H9 (cell line): ENCODE measurements at regions not wholly inside any gene's neighbourhood (a gene's known extent, or its start where the extent isn't known, plus 50 kb on each side); places are given as distances from the start of the nearest gene placed in this dataset.

Experiments
- DNase-seq: peaks from one replicate; pipeline ENCODE4 v3.0.0-alpha.2; 2017
- H2AFZ ChIP-seq: one replicate; pipeline ENCODE4 v1.6.1; 2013; ENCODE audit warnings: mild to moderate bottlenecking, low read length, control low read depth, moderate library complexity
- H2AK5ac ChIP-seq: 2 replicates; pipeline ENCODE4 v1.6.1; 2013; ENCODE audit warnings: low read length, control low read depth, mixed read lengths; ENCODE audit not compliant: insufficient read length
- H2BK120ac ChIP-seq: one replicate; pipeline ENCODE4 v1.6.1; 2013; ENCODE audit warnings: low read depth, mild to moderate bottlenecking, low read length, control low read depth, inconsistent platforms; ENCODE audit not compliant: poor library complexity, severe bottlenecking
- H2BK12ac ChIP-seq: 2 replicates; pipeline ENCODE4 v1.6.1; 2013; ENCODE audit warnings: low read length, control low read depth, mixed read lengths, low read depth; ENCODE audit not compliant: insufficient read length
- H2BK15ac ChIP-seq: 2 replicates; pipeline ENCODE4 v1.6.1; 2013; ENCODE audit warnings: low read depth, low read length, control low read depth
- H2BK20ac ChIP-seq: one replicate; pipeline ENCODE4 v1.6.1; 2013; ENCODE audit warnings: low read depth, mild to moderate bottlenecking, low read length, control low read depth, inconsistent platforms; ENCODE audit not compliant: poor library complexity, severe bottlenecking
- H2BK5ac ChIP-seq: 2 replicates; pipeline ENCODE4 v1.6.1; 2013; ENCODE audit warnings: low read length, control low read depth, mixed read lengths; ENCODE audit not compliant: insufficient read length
- H3K14ac ChIP-seq: 2 replicates; pipeline ENCODE4 v1.6.1; 2013; ENCODE audit warnings: low read length, control low read depth; ENCODE audit not compliant: insufficient read depth
- H3K18ac ChIP-seq: 2 replicates; pipeline ENCODE4 v1.6.1; 2013; ENCODE audit warnings: low read depth, mild to moderate bottlenecking, mixed read lengths, low read length, control low read depth; ENCODE audit not compliant: insufficient read length
- H3K23ac ChIP-seq: 2 replicates; pipeline ENCODE4 v1.6.1; 2013; ENCODE audit warnings: low read length, control low read depth, mixed read lengths, low read depth; ENCODE audit not compliant: insufficient read length
- H3K23me2 ChIP-seq: 2 replicates; pipeline ENCODE4 v1.6.1; 2013; ENCODE audit warnings: low read depth, mild to moderate bottlenecking, mixed read lengths, low read length, control low read depth; ENCODE audit not compliant: insufficient read length, poor library complexity, severe bottlenecking
- H3K27ac ChIP-seq: 2 replicates; pipeline ENCODE4 v1.5.1; 2013; ENCODE audit warnings: low read length, control low read depth, mixed read lengths, low read depth; ENCODE audit not compliant: insufficient read length
- H3K27me3 ChIP-seq: 2 replicates; pipeline ENCODE4 v1.6.1; 2013; ENCODE audit warnings: low read length, control low read depth, inconsistent platforms; ENCODE audit not compliant: insufficient read depth
- H3K4ac ChIP-seq: 2 replicates; pipeline ENCODE4 v1.6.1; 2013; ENCODE audit warnings: low read depth, mild to moderate bottlenecking, control low read depth, inconsistent platforms, low read length, moderate library complexity
- H3K4me1 ChIP-seq: 2 replicates; pipeline ENCODE4 v1.6.1; 2013; ENCODE audit warnings: low read length, control low read depth, inconsistent platforms; ENCODE audit not compliant: insufficient read depth
- H3K4me2 ChIP-seq: 2 replicates; pipeline ENCODE4 v1.6.1; 2013; ENCODE audit warnings: low read length, control low read depth, mixed read lengths; ENCODE audit not compliant: insufficient read length, insufficient read depth
- H3K56ac ChIP-seq: 2 replicates; pipeline ENCODE4 v1.6.1; 2013; ENCODE audit warnings: low read depth, mild to moderate bottlenecking, mixed read lengths, low read length, control low read depth; ENCODE audit not compliant: insufficient read length
- H3K79me1 ChIP-seq: 2 replicates; pipeline ENCODE4 v1.6.1; 2013; ENCODE audit warnings: low read depth, mild to moderate bottlenecking, moderate library complexity, low read length, control low read depth, inconsistent platforms; ENCODE audit not compliant: insufficient read depth, poor library complexity, severe bottlenecking
- H3K79me2 ChIP-seq: 2 replicates; pipeline ENCODE4 v1.6.1; 2013; ENCODE audit warnings: low read length, control low read depth, inconsistent platforms; ENCODE audit not compliant: insufficient read depth
- H3K9ac ChIP-seq: 2 replicates; pipeline ENCODE4 v1.6.1; 2013; ENCODE audit warnings: low read length, control low read depth, mixed read lengths; ENCODE audit not compliant: insufficient read length; ENCODE audit errors: extremely low read depth
- H3K9me3 ChIP-seq: one replicate; pipeline ENCODE4 v1.6.1; 2013; ENCODE audit warnings: low read depth, low read length, inconsistent platforms; ENCODE audit not compliant: control insufficient read depth
- H3T11ph ChIP-seq: one replicate; pipeline ENCODE4 v1.6.1; 2013; ENCODE audit warnings: mild to moderate bottlenecking, low read length, control low read depth, inconsistent platforms
- H4K20me1 ChIP-seq: one replicate; pipeline ENCODE4 v1.6.1; 2013; ENCODE audit not compliant: control insufficient read depth, insufficient read length, insufficient read depth
- H4K5ac ChIP-seq: 2 replicates; pipeline ENCODE4 v1.6.1; 2013; ENCODE audit warnings: low read depth, mild to moderate bottlenecking, mixed read lengths, low read length, control low read depth; ENCODE audit not compliant: insufficient read length
- H4K8ac ChIP-seq: replicated peaks from 2 replicates; pipeline ENCODE4 v1.6.1; 2013; ENCODE audit warnings: low read length, control low read depth, mixed read lengths, low read depth; ENCODE audit not compliant: insufficient read length
- H4K91ac ChIP-seq: 2 replicates; pipeline ENCODE4 v1.6.1; 2013; ENCODE audit warnings: low read depth, mild to moderate bottlenecking, moderate library complexity, mixed read lengths, low read length, control low read depth; ENCODE audit not compliant: insufficient read length
- H3K27ac Mint-ChIP-seq, 3 experiments: 2 replicates in 2 of 3; 3 replicates in 1 of 3; pipeline ENCODE4 v1.8.0; 2020 to 2021; ENCODE audit warnings: mixed read lengths in 3 of 3, mild to moderate bottlenecking in 1 of 3, moderate library complexity in 1 of 3
- H3K27me3 Mint-ChIP-seq: 2 replicates; pipeline ENCODE4 v1.8.0; 2021; ENCODE audit warnings: low read depth, mild to moderate bottlenecking, moderate library complexity, mixed read lengths
- H3K36me3 Mint-ChIP-seq, 3 experiments: 2 replicates in 2 of 3; 3 replicates in 1 of 3; pipeline ENCODE4 v1.8.0; 2020 to 2021; ENCODE audit warnings: low read depth in 3 of 3, mixed read lengths in 3 of 3; ENCODE audit not compliant: insufficient read depth in 1 of 3
- H3K4me1 Mint-ChIP-seq, 2 experiments: 2 replicates each; pipeline ENCODE4 v1.8.0; 2020; ENCODE audit warnings: mixed read lengths in 2 of 2
- H3K4me3 Mint-ChIP-seq, 2 experiments: 2 replicates in 1 of 2; 3 replicates in 1 of 2; pipeline ENCODE4 v1.8.0; 2020 to 2021; ENCODE audit warnings: mild to moderate bottlenecking in 2 of 2, mixed read lengths in 2 of 2, moderate library complexity in 1 of 2
- H3K9me3 Mint-ChIP-seq, 2 experiments: 2 replicates in 1 of 2; 3 replicates in 1 of 2; pipeline ENCODE4 v1.8.0; 2020; ENCODE audit warnings: mild to moderate bottlenecking in 2 of 2, mixed read lengths in 2 of 2, moderate library complexity in 1 of 2
- CTCF ChIP-seq: fragments of 200-600 bp; sonication (generic); conservative IDR thresholded peaks from 3 replicates; pipeline ENCODE4 v1.8.0; 2021; ENCODE audit warnings: antibody characterized with exemption, mild to moderate bottlenecking
- WGBS: extraction: QIAGEN DNeasy Blood & Tissue Kit; methylation state at CpG from one replicate; pipeline ENCODE4 v1.1.7; 2013; ENCODE audit warnings: missing lambda C conversion rate, low lambda C conversion rate, mixed read lengths; ENCODE audit not compliant: insufficient read length; ENCODE audit errors: extremely low coverage; 5-methylcytosine and 5-hydroxymethylcytosine counted together

GRCh38 chr15:98123297-98123696, 162.8 kb downstream of the ARRDC4 start:
- no peak for DNase-seq
- Histone ChIP-seq H3K27me3 (no peaks in the 10 kb centered on the region), H3K27ac (no peak overlapping the region), H4K20me1 (no peaks in the 10 kb centered on the region), H2AK5ac (no peak overlapping the region), H2BK12ac (no peak overlapping the region), H3K56ac (no peak overlapping the region), H3K79me2 (no peaks in the 10 kb centered on the region), H2BK20ac (no peak overlapping the region), H4K5ac (no peak overlapping the region), H2BK5ac (no peak overlapping the region), H3K4me1 (peaks cover 2% of the 10 kb centered on the region; the same call in 1 of the 2 replicates), H3K9ac (no peak overlapping the region), H2BK15ac (no peak overlapping the region), H3K14ac (no peak overlapping the region), H3K79me1 (no peaks in the 10 kb centered on the region), H4K8ac (no peak overlapping the region), H3K23ac (no peak overlapping the region), H3K9me3 (no peaks in the 10 kb centered on the region), H3K23me2 (no peaks in the 10 kb centered on the region), H2AFZ (no peak overlapping the region), H4K91ac (no peak overlapping the region), H3K18ac (no peak overlapping the region), H3K4me2 (no peak overlapping the region), H3T11ph (no peak overlapping the region), H2BK120ac (no peak overlapping the region), H3K4ac (no peak overlapping the region)
- Mint-ChIP-seq H3K4me3 (no peak overlapping the region), H3K36me3 (no peaks in the 10 kb centered on the region), H3K27me3 (no peaks in the 10 kb centered on the region), H3K27ac (no peak overlapping the region), H3K9me3 (no peaks in the 10 kb centered on the region), H3K4me1 (peaks cover 6 to 19% of the 10 kb centered on the region in 2 experiments)
- no CpG with 5 or more reads among the region's 3 CpGs for WGBS
- TF ChIP-seq CTCF: no peak
